Neural progenitor cell (in vitro differentiated cells): ENCODE measurements at regions not wholly inside any gene's neighbourhood (a gene's known extent, or its start where the extent isn't known, plus 50 kb on each side); places are given as distances from the start of the nearest gene placed in this dataset.

ENCODE experiments used
- EZH2phosphoT487 ChIP-seq: fragments of 200-600 bp; sonication (generic); IDR thresholded peaks from 2 replicates; pipeline ENCODE4 v1.6.1; 2017; ENCODE audit warnings: antibody characterized with exemption
- TF ChIP-seq, protein P1 (sequence below): fragments of 200-600 bp; sonication (generic); IDR thresholded peaks from 2 replicates; pipeline ENCODE4 v1.5.1; 2017; ENCODE audit warnings: antibody characterized with exemption, mild to moderate bottlenecking

DNA sequence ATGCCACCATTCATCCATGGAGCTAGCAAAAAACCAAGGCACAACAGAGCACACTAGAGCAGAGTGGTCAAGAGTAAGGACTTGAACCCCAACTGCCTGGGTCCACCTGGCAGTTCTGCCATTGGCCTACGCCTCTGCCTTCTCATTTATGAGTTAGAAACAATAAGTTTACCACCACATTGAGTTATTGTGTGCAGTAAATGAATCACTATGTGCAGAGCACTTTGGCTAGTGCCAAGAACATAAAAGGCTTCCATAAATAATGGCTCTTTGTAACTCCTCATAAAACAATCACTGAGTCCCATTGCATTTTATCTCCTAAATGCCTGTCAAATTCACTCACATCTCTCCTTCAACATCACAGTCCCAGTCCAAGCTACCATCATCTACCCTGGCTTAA, 86.3 kb downstream of the OTX2 start:
- TF ChIP-seq, protein P1, sequence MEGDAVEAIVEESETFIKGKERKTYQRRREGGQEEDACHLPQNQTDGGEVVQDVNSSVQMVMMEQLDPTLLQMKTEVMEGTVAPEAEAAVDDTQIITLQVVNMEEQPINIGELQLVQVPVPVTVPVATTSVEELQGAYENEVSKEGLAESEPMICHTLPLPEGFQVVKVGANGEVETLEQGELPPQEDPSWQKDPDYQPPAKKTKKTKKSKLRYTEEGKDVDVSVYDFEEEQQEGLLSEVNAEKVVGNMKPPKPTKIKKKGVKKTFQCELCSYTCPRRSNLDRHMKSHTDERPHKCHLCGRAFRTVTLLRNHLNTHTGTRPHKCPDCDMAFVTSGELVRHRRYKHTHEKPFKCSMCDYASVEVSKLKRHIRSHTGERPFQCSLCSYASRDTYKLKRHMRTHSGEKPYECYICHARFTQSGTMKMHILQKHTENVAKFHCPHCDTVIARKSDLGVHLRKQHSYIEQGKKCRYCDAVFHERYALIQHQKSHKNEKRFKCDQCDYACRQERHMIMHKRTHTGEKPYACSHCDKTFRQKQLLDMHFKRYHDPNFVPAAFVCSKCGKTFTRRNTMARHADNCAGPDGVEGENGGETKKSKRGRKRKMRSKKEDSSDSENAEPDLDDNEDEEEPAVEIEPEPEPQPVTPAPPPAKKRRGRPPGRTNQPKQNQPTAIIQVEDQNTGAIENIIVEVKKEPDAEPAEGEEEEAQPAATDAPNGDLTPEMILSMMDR, result no peak
- no peak for TF ChIP-seq EZH2phosphoT487
